B cell (primary cell): ENCODE measurements at regions not wholly inside any gene's neighbourhood (a gene's known extent, or its start where the extent isn't known, plus 50 kb on each side); places are given as distances from the start of the nearest gene placed in this dataset.

ENCODE experiments used
- EZH2 ChIP-seq: IDR thresholded peaks from 2 replicates; pipeline ENCODE4 v1.6.1; 2012; ENCODE audit warnings: borderline replicate concordance, low read depth, mild to moderate bottlenecking, moderate library complexity, low read length; ENCODE audit not compliant: insufficient read depth, poor library complexity, severe bottlenecking
- TF ChIP-seq, protein P1 (sequence below): fragments of 200-600 bp; IDR thresholded peaks from one replicate; pipeline ENCODE4 v1.8.0; 2022; ENCODE audit warnings: antibody characterized with exemption, mild to moderate bottlenecking

GRCh38 chr6:139766796-139767195, 392.3 kb upstream of the CITED2 start:
- TF ChIP-seq, protein P1, sequence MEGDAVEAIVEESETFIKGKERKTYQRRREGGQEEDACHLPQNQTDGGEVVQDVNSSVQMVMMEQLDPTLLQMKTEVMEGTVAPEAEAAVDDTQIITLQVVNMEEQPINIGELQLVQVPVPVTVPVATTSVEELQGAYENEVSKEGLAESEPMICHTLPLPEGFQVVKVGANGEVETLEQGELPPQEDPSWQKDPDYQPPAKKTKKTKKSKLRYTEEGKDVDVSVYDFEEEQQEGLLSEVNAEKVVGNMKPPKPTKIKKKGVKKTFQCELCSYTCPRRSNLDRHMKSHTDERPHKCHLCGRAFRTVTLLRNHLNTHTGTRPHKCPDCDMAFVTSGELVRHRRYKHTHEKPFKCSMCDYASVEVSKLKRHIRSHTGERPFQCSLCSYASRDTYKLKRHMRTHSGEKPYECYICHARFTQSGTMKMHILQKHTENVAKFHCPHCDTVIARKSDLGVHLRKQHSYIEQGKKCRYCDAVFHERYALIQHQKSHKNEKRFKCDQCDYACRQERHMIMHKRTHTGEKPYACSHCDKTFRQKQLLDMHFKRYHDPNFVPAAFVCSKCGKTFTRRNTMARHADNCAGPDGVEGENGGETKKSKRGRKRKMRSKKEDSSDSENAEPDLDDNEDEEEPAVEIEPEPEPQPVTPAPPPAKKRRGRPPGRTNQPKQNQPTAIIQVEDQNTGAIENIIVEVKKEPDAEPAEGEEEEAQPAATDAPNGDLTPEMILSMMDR, result no peak
- TF ChIP-seq EZH2, result no peak
